ENCODE measurements at regions not wholly inside any gene's neighbourhood (a gene's known extent, or its start where the extent isn't known, plus 50 kb on each side); places are given as distances from the start of the nearest gene placed in this dataset.

DNA sequence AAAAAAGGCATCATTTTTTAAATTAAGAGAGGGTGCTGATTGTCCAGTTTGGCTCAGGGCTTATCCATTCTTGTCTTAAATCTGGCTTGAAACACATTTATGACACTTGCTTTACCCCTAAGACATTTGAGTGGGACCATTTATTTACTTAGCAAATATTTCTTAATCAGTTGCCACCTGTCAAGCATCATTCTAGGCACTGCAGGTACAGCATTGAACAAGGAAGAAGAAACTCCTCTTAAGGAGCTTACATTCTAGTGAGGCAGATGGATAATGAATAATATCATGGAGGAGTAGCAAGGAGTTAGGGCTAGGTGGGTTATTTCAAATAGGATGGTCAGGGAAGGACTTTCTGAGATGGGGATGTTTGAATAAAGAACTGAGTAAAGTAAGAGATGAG is 189.8 kb downstream of the UTRN start:
- Histone ChIP-seq H4K8ac (ENCODE audit: extremely low read depth, insufficient read depth, low read length) (no peak overlapping the region), H3K36me3 (ENCODE audit: control insufficient read depth in 2 of 4, insufficient read depth in 4 of 4, low read length in 3 of 4) (peaks cover 0 to 20% (median 10%) of the 10 kb centered on the region in 4 experiments; a peak in 4 of 8 replicates), H2BK12ac (ENCODE audit: low read depth, low read length) (no peak overlapping the region), H2AFZ (ENCODE audit: low read length) (no peak overlapping the region), H3K4me3 (ENCODE audit: extremely low read depth in 1 of 4, insufficient read depth in 2 of 4, low read depth in 3 of 4, low read length in 4 of 4) (no peak overlapping the region), H2AK5ac (ENCODE audit: low read depth, low read length) (no peak overlapping the region), H3K14ac (ENCODE audit: insufficient read length) (no peak overlapping the region), H3K9ac (replicated peaks in 1 of 4; ENCODE audit: extremely low read depth in 1 of 4, low read depth in 3 of 4, low read length in 3 of 4) (no peak overlapping the region), H4K91ac (replicated peaks; ENCODE audit: insufficient read length, low read length) (no peak overlapping the region), H3K4me1 (replicated peaks in 1 of 4; ENCODE audit: control insufficient read depth in 3 of 4, insufficient read depth in 4 of 4, low read length in 3 of 4) (no peaks in the 10 kb centered on the region), H3K79me2 (ENCODE audit: control insufficient read depth in 1 of 2, insufficient read depth in 2 of 2, low read length in 2 of 2) (no peaks in the 10 kb centered on the region), H3K9me3 (ENCODE audit: insufficient read depth in 2 of 2, low read depth in 1 of 2, low read length in 1 of 2) (peaks cover 0 to 12% of the 10 kb centered on the region in 2 experiments; a peak in 2 of 4 replicates), H3K27me3 (replicated peaks in 1 of 4; ENCODE audit: control insufficient read depth in 3 of 4, extremely low read depth in 1 of 4, insufficient read depth in 3 of 4, low read length in 3 of 4) (no peaks in the 10 kb centered on the region), H2BK120ac (replicated peaks; ENCODE audit: low read depth, low read length) (no peak overlapping the region), H3K79me1 (ENCODE audit: low read depth, low read length) (no peaks in the 10 kb centered on the region), H2BK5ac (ENCODE audit: low read depth, low read length) (no peak overlapping the region), H3K4me2 (ENCODE audit: insufficient read depth in 1 of 2, low read depth in 2 of 2, low read length in 2 of 2) (no peak overlapping the region), H3K27ac (ENCODE audit: low read depth, low read length) (no peak overlapping the region), H3K4ac (replicated peaks; ENCODE audit: insufficient read length, low read depth, low read length) (no peak overlapping the region), H2BK20ac (ENCODE audit: low read length) (no peak overlapping the region), H4K20me1 (replicated peaks in 1 of 2; ENCODE audit: control insufficient read depth in 1 of 2, insufficient read depth in 2 of 2, low read length in 2 of 2) (no peaks in the 10 kb centered on the region), H3K18ac (ENCODE audit: extremely low read depth, low read length) (no peak overlapping the region), H3K23me2 (ENCODE audit: low read depth, low read length) (no peaks in the 10 kb centered on the region; the same call in 1 of the 2 replicates), H3K23ac (ENCODE audit: insufficient read length) (no peak overlapping the region), H4K5ac (ENCODE audit: insufficient read length, low read depth, low read length) (no peak overlapping the region), H2BK15ac (ENCODE audit: low read length) (no peak overlapping the region), H3K56ac (replicated peaks; ENCODE audit: insufficient read length, low read depth, low read length) (no peak overlapping the region)
- ChIA-PET CTCF (ENCODE audit: partially characterized antibody) (interaction anchor here (0.6 kb wide), 1 partner anchor 675 kb away, joined by 3 read pairs; no protein-coding TSS in a partner anchor), POLR2A (ENCODE audit: partially characterized antibody) (no interaction called here)
- FAIRE-seq (no peak), DNase-seq (ENCODE audit: low read depth in 1 of 2, low spot score in 2 of 2) (no peak)
- TF ChIP-seq SRF (IDR thresholded peaks at IDR 0.05; ENCODE audit: low read depth, low read length) (no peak), TBP (IDR thresholded peaks at IDR 0.05; ENCODE audit: low read depth, low read length) (no peak), E2F6 (IDR thresholded peaks at IDR 0.05) (no peak), RNF2 (IDR thresholded peaks at IDR 0.05; ENCODE audit: borderline replicate concordance, low read depth, low read length, missing control alignments, poor library complexity, severe bottlenecking) (no peak), SIRT6 (IDR thresholded peaks at IDR 0.05; ENCODE audit: low read length) (no peak)

Data from H1 (cell line).